Mammary epithelial cell (primary cell): ENCODE measurements at regions not wholly inside any gene's neighbourhood (a gene's known extent, or its start where the extent isn't known, plus 50 kb on each side); places are given as distances from the start of the nearest gene placed in this dataset.

Experiments
- CTCF ChIP-seq, 2 donors: IDR thresholded peaks in 1 of 2; conservative IDR thresholded peaks in 1 of 2; 2 replicates each; pipeline ENCODE4 v1.5.1; 2011 to 2012; ENCODE audit warnings: inconsistent platforms in 2 of 2, low read length in 2 of 2, mild to moderate bottlenecking in 2 of 2, control low read depth in 1 of 2, low read depth in 1 of 2; ENCODE audit not compliant: insufficient read depth in 1 of 2; ENCODE audit errors: extremely low read depth in 1 of 2
- EZH2 ChIP-seq: IDR thresholded peaks from 2 replicates; pipeline ENCODE4 v1.6.1; 2012; ENCODE audit warnings: low read length, inconsistent platforms, borderline replicate concordance

GRCh38 chr13:79628463-79628862 lies 147.5 kb downstream of the NDFIP2 start:
- TF ChIP-seq CTCF (conservative IDR thresholded peaks at IDR 0.05 in 1 of 2, IDR thresholded peaks at IDR 0.05 in 1 of 2; ENCODE audit: extremely low read depth in 1 of 2, insufficient read depth in 1 of 2, low read depth in 1 of 2, low read length in 2 of 2), result no peak
- no peak for TF ChIP-seq EZH2
